Thyroid gland (tissue), 4 donors: ENCODE measurements at regions not wholly inside any gene's neighbourhood (a gene's known extent, or its start where the extent isn't known, plus 50 kb on each side); places are given as distances from the start of the nearest gene placed in this dataset.
"Not testable (repeated sequence)": the region's sequence is repeated elsewhere in the genome, so short reads cannot be mapped to it uniquely, and the experiment has no call there.

Experiments used
- DNase-seq, 2 donors: peaks; one replicate each; pipeline ENCODE4 v3.0.0-alpha.2; 2019
- H3K27ac ChIP-seq, 3 donors: fragments of 200-600 bp; sonication (generic); 1 replicate in 2 of 3; 2 replicates in 1 of 3; pipeline ENCODE4 v1.5.1; 2016 to 2019; ENCODE audit warnings: mild to moderate bottlenecking in 1 of 3, moderate library complexity in 1 of 3
- H3K27me3 ChIP-seq: fragments of 200-600 bp; sonication (generic); one replicate; pipeline ENCODE4 v1.5.1; 2019
- H3K36me3 ChIP-seq, 2 donors: fragments of 200-600 bp; sonication (generic); one replicate each; pipeline ENCODE4 v1.5.1; 2016 to 2019
- H3K4me1 ChIP-seq, 2 donors: fragments of 200-600 bp; sonication (generic); one replicate each; pipeline ENCODE4 v1.5.1; 2017 to 2019
- H3K4me3 ChIP-seq, 3 donors: fragments of 200-600 bp; sonication (generic); replicated peaks in 1 of 3; 1 replicate in 2 of 3; 2 replicates in 1 of 3; pipeline ENCODE4 v1.5.1; 2016; ENCODE audit warnings: mild to moderate bottlenecking in 1 of 3
- H3K9me3 ChIP-seq: fragments of 200-600 bp; sonication (generic); one replicate; pipeline ENCODE4 v1.5.1; 2017
- POLR2A ChIP-seq, 2 donors: fragments of 450-650 bp; IDR thresholded peaks; one replicate each; pipeline ENCODE4 v1.6.1; 2017; ENCODE audit warnings: antibody characterized with exemption in 2 of 2, mild to moderate bottlenecking in 2 of 2, moderate library complexity in 1 of 2
- WGBS, 2 donors: methylation state at CpG; one replicate each; pipeline ENCODE4 v1.1.5; 2017; 5-methylcytosine and 5-hydroxymethylcytosine counted together
- intact Hi-C: fragments of 100-400 bp; cut with DNase I; formaldehyde crosslinking; loops from one replicate; pipeline ENCODE4 v1.15.1; 2023
- TF ChIP-seq, protein P1 (sequence below), 6 experiments: fragments of 200-600 bp in 3 of 6; fragments of 450-650 bp in 3 of 6; sonication (generic) in 3 of 6; IDR thresholded peaks; one replicate each; pipeline ENCODE4 v1.5.1; 2016 to 2019; ENCODE audit warnings: antibody characterized with exemption in 6 of 6, mild to moderate bottlenecking in 2 of 6, inconsistent platforms in 1 of 6, moderate library complexity in 1 of 6

DNA sequence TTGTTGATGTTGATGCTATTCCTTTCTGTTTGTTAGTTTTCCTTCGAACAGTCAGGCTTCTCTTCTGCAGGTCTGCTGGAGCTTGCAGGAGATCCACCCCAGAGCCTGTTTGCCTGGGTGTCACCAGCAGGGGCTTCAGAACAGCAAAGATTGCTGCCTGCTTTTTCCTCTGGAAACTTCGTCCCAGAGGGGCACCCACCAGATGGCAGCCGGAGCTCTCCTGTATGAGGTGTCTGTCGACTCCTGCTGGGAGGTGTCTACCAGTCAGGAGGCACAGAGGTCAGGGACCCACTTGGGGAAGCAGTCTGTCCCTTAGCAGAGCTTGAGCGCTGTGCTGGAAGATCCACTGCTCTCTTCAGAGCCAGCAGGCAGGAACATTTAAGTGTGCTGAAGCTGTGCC, 303.2 kb downstream of the ZIC1 start:
- H3K27me3 ChIP-seq = no peaks in the 10 kb centered on the region
- no peak overlapping the region for H3K4me3 ChIP-seq
- H3K9me3 ChIP-seq = no peaks in the 10 kb centered on the region
- intact Hi-C loops = no loop called here
- H3K36me3 ChIP-seq = no peaks in the 10 kb centered on the region
- TF ChIP-seq, protein P1, sequence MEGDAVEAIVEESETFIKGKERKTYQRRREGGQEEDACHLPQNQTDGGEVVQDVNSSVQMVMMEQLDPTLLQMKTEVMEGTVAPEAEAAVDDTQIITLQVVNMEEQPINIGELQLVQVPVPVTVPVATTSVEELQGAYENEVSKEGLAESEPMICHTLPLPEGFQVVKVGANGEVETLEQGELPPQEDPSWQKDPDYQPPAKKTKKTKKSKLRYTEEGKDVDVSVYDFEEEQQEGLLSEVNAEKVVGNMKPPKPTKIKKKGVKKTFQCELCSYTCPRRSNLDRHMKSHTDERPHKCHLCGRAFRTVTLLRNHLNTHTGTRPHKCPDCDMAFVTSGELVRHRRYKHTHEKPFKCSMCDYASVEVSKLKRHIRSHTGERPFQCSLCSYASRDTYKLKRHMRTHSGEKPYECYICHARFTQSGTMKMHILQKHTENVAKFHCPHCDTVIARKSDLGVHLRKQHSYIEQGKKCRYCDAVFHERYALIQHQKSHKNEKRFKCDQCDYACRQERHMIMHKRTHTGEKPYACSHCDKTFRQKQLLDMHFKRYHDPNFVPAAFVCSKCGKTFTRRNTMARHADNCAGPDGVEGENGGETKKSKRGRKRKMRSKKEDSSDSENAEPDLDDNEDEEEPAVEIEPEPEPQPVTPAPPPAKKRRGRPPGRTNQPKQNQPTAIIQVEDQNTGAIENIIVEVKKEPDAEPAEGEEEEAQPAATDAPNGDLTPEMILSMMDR (IDR thresholded peaks at IDR 0.05) = no peak
- TF ChIP-seq POLR2A (IDR thresholded peaks at IDR 0.05) = no peak
- WGBS, 2 donors = 79 to 86% methylated on average over 4 of the region's 5 CpGs
- no peak for DNase-seq
- no peaks in the 10 kb centered on the region for H3K4me1 ChIP-seq
- H3K27ac ChIP-seq = no peak overlapping the region

DNA sequence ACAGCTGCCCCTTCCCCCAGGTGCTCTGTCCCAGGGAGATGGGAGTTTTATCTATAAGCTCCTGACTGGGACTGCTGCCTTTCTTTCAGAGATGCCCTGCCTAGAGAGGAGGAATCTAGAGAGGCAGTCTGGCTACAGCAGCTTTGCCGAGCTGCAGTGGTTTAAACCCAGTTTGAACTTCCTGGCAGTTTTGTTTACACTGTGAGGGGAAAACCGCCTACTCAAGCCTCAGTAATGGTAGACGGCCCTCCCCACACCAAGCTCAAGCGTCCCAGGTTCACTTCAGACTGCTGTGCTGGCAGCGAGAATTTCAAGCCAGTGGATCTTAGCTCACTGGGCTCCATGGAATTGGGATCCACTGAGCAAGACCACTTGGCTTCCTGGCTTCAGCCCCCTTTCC, 303.6 kb downstream of the ZIC1 start:
- H3K36me3 ChIP-seq, intact Hi-C loops, H3K4me1 ChIP-seq, H3K27ac ChIP-seq, H3K27me3 ChIP-seq, DNase-seq, H3K9me3 ChIP-seq, H3K4me3 ChIP-seq: not testable (repeated sequence)
- 47 to 57% methylated on average over 5 of the region's 5 CpGs for WGBS, 2 donors

DNA sequence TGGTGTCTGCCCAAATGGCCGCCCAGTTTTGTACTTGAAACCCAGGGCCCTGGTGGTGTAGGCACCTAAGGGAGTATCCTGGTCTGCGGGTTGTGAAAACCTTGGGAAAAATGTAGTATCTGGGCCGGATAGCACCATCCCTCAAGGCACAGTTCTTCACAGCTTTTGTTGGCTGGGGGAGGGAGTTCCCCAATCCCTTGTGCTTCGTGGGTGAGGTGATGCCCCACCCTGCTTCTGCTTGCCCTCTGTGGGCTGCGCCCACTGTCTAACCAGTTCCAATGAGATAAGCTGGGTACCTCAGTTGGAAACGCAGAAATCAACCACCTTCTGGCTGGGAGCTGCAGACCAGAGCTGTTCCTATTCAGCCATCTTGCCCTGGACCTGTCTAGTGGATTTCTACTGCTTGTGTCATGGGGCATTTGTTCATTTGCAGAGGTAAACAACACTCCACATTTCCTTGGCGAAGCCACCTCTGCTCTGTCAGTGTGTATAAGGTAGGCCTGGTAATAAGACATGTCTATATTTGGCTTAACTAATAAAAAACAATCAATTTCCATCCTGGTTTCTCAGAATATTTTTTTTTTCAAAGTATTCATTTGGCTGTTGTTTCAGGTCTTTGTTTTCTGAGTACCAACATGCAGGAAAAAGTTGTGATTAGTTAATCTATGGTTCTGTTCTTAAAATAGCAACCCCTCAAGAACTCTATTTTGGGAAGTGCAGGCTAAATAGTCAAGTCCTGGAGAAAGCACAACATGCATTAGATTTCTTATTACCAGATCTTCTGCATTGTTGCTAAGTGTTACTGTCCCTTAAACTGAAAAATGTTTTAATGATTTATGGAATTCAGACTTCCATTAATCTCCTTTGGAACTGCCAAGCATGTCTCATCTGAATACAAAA, 304.3 kb downstream of the ZIC1 start:
- intact Hi-C loops = no loop called here
- TF ChIP-seq, protein P1 (IDR thresholded peaks at IDR 0.05) = no peak
- TF ChIP-seq POLR2A (IDR thresholded peaks at IDR 0.05) = no peak
- Histone ChIP-seq H3K27me3 (no peaks in the 10 kb centered on the region), H3K27ac (no peak overlapping the region), H3K9me3 (no peaks in the 10 kb centered on the region), H3K36me3 (no peaks in the 10 kb centered on the region), H3K4me1 (no peaks in the 10 kb centered on the region), H3K4me3 (no peak overlapping the region)
- WGBS, 2 donors = 81 to 92% methylated on average over 4 to 5 of the region's 7 CpGs
- DNase-seq = no peak

DNA sequence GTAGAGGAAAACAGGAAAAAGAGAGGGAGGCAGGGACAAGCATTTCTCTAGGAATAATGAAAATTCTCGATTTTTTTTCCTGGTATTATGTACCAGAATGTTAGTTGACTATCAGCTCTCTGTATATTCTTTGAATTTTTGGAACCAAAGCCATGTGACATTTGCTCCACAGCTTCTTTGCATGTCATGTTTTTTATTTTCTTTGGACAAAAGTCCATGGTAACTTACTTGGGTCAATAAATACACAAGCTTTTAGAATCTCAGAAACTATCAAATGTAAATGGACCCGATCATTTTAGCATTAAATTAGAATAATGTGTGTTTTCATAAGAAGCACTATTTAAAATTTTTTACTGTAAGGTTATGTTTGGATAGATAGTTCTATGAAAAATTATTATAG, 320.5 kb downstream of the ZIC1 start:
- Histone ChIP-seq H3K9me3 (no peaks in the 10 kb centered on the region), H3K4me1 (no peaks in the 10 kb centered on the region), H3K27me3 (no peaks in the 10 kb centered on the region), H3K27ac (no peak overlapping the region), H3K4me3 (no peak overlapping the region), H3K36me3 (no peaks in the 10 kb centered on the region)
- WGBS, 2 donors = 67 to 82% methylated on average over 2 of the region's 2 CpGs
- intact Hi-C loops = no loop called here
- no peak for TF ChIP-seq POLR2A (IDR thresholded peaks at IDR 0.05)
- no peak for DNase-seq

DNA sequence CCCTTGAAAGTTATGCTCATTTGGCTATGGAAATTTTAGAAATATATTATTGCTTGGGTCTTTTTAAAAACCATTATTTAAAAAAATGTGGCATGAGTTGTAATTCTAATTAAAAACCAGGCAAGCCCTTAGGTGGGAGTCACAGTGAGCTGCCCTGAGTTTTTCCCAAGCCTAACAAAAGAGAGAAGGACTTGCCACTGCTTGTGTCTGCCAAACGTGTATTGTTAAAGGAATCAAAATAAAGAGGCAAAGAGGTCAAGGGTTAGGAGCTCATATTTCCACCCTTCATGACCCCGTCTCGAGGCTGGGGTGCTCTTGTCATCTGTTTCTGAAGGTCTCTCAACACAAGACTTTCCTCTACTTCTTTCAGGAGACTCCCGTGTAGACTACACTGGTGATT, 321.1 kb downstream of the ZIC1 start:
- H3K9me3 ChIP-seq = no peaks in the 10 kb centered on the region
- TF ChIP-seq POLR2A (IDR thresholded peaks at IDR 0.05) = no peak
- TF ChIP-seq, protein P1 (IDR thresholded peaks at IDR 0.05) = no peak
- no peak overlapping the region for H3K4me3 ChIP-seq
- no peak overlapping the region for H3K27ac ChIP-seq
- H3K36me3 ChIP-seq = no peaks in the 10 kb centered on the region
- WGBS, 2 donors = 26 to 31% methylated on average over 4 of the region's 4 CpGs
- no peaks in the 10 kb centered on the region for H3K27me3 ChIP-seq
- no peak for DNase-seq
- no peaks in the 10 kb centered on the region for H3K4me1 ChIP-seq
- intact Hi-C loops = no loop called here

DNA sequence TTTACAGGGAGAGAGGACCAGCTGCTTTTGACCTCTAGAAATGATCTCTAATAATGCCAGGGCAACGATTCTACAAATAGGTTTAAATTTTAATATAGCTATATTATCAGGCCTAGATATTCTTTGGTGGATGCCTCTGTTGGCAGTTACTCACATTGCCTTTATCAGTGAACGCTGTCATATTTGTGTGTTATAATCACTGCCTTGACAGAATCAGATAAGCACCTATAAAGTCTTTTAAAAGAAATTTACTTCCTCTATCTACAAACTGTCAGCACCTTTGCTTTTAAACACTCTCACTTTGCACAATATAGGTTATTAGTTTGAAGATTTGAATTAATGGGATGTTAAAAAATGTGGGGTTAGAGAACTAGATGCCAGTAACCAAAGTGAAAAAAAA, 324.1 kb downstream of the ZIC1 start:
- intact Hi-C loops = no loop called here
- no peaks in the 10 kb centered on the region for H3K36me3 ChIP-seq
- 79 to 88% methylated on average over 2 of the region's 2 CpGs for WGBS, 2 donors

More for the DNA sequence above, 324.1 kb downstream of the ZIC1 start:
- no peak overlapping the region for H3K27ac ChIP-seq
- H3K27me3 ChIP-seq = no peaks in the 10 kb centered on the region
- H3K4me1 ChIP-seq = no peaks in the 10 kb centered on the region
- H3K4me3 ChIP-seq = no peak overlapping the region
- TF ChIP-seq, protein P1 (IDR thresholded peaks at IDR 0.05) = no peak
- TF ChIP-seq POLR2A (IDR thresholded peaks at IDR 0.05) = no peak
- DNase-seq = no peak
- no peaks in the 10 kb centered on the region for H3K9me3 ChIP-seq
